Prostate gland (tissue), 2 donors: ENCODE measurements at regions not wholly inside any gene's neighbourhood (a gene's known extent, or its start where the extent isn't known, plus 50 kb on each side); places are given as distances from the start of the nearest gene placed in this dataset.

Experiments used
- DNase-seq: peaks from one replicate; pipeline ENCODE4 v3.0.0-alpha.2; 2019; ENCODE audit warnings: low spot score
- H3K27ac ChIP-seq, 2 donors: fragments of 200-600 bp; sonication (generic); 2 replicates each; pipeline ENCODE4 v1.5.1; 2017 to 2019
- H3K27me3 ChIP-seq: fragments of 200-600 bp; sonication (generic); replicated peaks from 2 replicates; pipeline ENCODE4 v1.5.1; 2019; ENCODE audit not compliant: insufficient read depth
- H3K36me3 ChIP-seq, 2 donors: fragments of 200-600 bp; sonication (generic); 1 replicate in 1 of 2; 2 replicates in 1 of 2; pipeline versions ENCODE4 v1.5.1 to v1.8.1; 2017 to 2019
- H3K4me1 ChIP-seq: fragments of 200-600 bp; sonication (generic); replicated peaks from 2 replicates; pipeline ENCODE4 v1.5.1; 2019
- H3K4me3 ChIP-seq, 2 donors: fragments of 200-600 bp; sonication (generic); 2 replicates each; pipeline ENCODE4 v1.5.1; 2017 to 2019
- H3K9me3 ChIP-seq: fragments of 200-600 bp; sonication (generic); 2 replicates; pipeline ENCODE4 v1.5.1; 2017
- CTCF ChIP-seq, 4 experiments: fragments of 200-600 bp in 2 of 4; fragments of 450-650 bp in 2 of 4; sonication (generic) in 2 of 4; IDR thresholded peaks; 1 replicate in 3 of 4; 2 replicates in 1 of 4; pipeline ENCODE4 v1.5.1; 2016 to 2019; ENCODE audit warnings: antibody characterized with exemption in 4 of 4, mild to moderate bottlenecking in 2 of 4, moderate library complexity in 2 of 4
- POLR2A ChIP-seq: fragments of 450-650 bp; IDR thresholded peaks from one replicate; pipeline ENCODE4 v1.6.1; 2016; ENCODE audit warnings: antibody characterized with exemption, mild to moderate bottlenecking
- POLR2AphosphoS5 ChIP-seq: sonication (generic); formaldehyde crosslinking; IDR thresholded peaks from one replicate; pipeline ENCODE4 v1.6.1; 2017; ENCODE audit warnings: antibody characterized with exemption
- WGBS: methylation state at CpG from one replicate; pipeline ENCODE4 v1.1.5; 2018; 5-methylcytosine and 5-hydroxymethylcytosine counted together
- intact Hi-C: fragments of 100-400 bp; cut with DNase I; formaldehyde crosslinking; loops from one replicate; pipeline ENCODE4 v1.14.2; 2022

- H3K27ac ChIP-seq: no peak overlapping the region
- H3K4me1 ChIP-seq: no peaks in the 10 kb centered on the region
- TF ChIP-seq POLR2AphosphoS5 (no peak), CTCF (IDR thresholded peaks at IDR 0.05) (no peak), POLR2A (no peak)
Observed at GRCh38 chr5:86929123-86929766, 311.5 kb downstream of the COX7C start.

GRCh38 chr5:86951761-86952160, 315.9 kb upstream of the RASA1 start:
- 61% methylated on average over 3 of the region's 3 CpGs for WGBS
- Histone ChIP-seq H3K36me3 (no peaks in the 10 kb centered on the region), H3K4me3 (no peak overlapping the region), H3K27me3 (no peaks in the 10 kb centered on the region), H3K9me3 (no peaks in the 10 kb centered on the region), H3K27ac (no peak overlapping the region), H3K4me1 (no peaks in the 10 kb centered on the region)
- intact Hi-C loops: no loop called here
- DNase-seq: no peak
- TF ChIP-seq POLR2AphosphoS5: no peak
- no peak for TF ChIP-seq POLR2A
- TF ChIP-seq CTCF (IDR thresholded peaks at IDR 0.05): no peak

More at GRCh38 chr5:86929123-86929766, 311.5 kb downstream of the COX7C start:
- no peak overlapping the region for H3K4me3 ChIP-seq
- no peaks in the 10 kb centered on the region for H3K27me3 ChIP-seq
- intact Hi-C loops: no loop called here
- H3K9me3 ChIP-seq: no peaks in the 10 kb centered on the region
- no peak for DNase-seq
- no peaks in the 10 kb centered on the region for H3K36me3 ChIP-seq
- WGBS: 66% methylated on average over 8 of the region's 8 CpGs

- WGBS: 77% methylated on average over 1 of the region's 1 CpG
- TF ChIP-seq POLR2A: no peak
- TF ChIP-seq POLR2AphosphoS5: no peak
- TF ChIP-seq CTCF (IDR thresholded peaks at IDR 0.05): no peak
- H3K27ac ChIP-seq: no peak overlapping the region
- no peak overlapping the region for H3K4me3 ChIP-seq
- no peaks in the 10 kb centered on the region for H3K27me3 ChIP-seq
- intact Hi-C loops: loop anchor here (5.0 kb wide), 1 partner anchor 83 kb away; no protein-coding TSS in a partner anchor
- no peaks in the 10 kb centered on the region for H3K9me3 ChIP-seq
- no peaks in the 10 kb centered on the region for H3K4me1 ChIP-seq
- DNase-seq: no peak
- H3K36me3 ChIP-seq: no peaks in the 10 kb centered on the region
Observed at GRCh38 chr5:86964889-86965288, 302.8 kb upstream of the RASA1 start.

GRCh38 chr5:86968301-86968753, 299.4 kb upstream of the RASA1 start:
- 5% methylated on average over 4 of the region's 4 CpGs for WGBS

More at GRCh38 chr5:86968301-86968753, 299.4 kb upstream of the RASA1 start:
- no peaks in the 10 kb centered on the region for H3K36me3 ChIP-seq
- H3K27me3 ChIP-seq: no peaks in the 10 kb centered on the region
- H3K9me3 ChIP-seq: no peaks in the 10 kb centered on the region
- H3K4me3 ChIP-seq: no peak overlapping the region
- no peak for TF ChIP-seq POLR2AphosphoS5
- TF ChIP-seq POLR2A: no peak
- TF ChIP-seq CTCF (IDR thresholded peaks at IDR 0.05): peak in 3 of 4 experiments; percentile 32 to 49 (median 42)
- DNase-seq: no peak
- intact Hi-C loops: loop anchor here (5.0 kb wide), 1 partner anchor 86 kb away; no protein-coding TSS in a partner anchor
- H3K4me1 ChIP-seq: no peaks in the 10 kb centered on the region
- no peak overlapping the region for H3K27ac ChIP-seq
